ENCODE measurements at regions not wholly inside any gene's neighbourhood (a gene's known extent, or its start where the extent isn't known, plus 50 kb on each side); places are given as distances from the start of the nearest gene placed in this dataset.

DNA sequence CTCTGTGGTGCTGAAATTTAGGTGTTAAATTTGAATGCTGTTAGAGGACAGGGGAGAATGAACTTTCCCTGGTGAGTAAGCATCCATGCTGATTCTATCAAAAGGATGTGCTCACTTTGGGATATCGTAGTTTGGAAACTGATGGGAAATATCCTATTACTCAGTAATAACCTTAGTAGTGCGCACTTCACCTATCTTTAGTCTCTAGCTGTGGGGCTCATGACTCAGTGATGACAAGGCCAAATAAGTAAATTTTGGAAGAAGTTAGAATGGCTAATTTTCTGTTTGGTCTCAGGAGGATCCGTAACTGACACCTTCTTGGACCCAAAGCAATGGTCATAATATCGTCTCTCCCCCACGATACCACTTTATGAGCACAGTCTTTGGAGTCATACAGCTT lies 448.4 kb downstream of the PSAT1 start:
- Histone ChIP-seq H3K4me3 (ENCODE audit: extremely low read depth in 1 of 4, insufficient read depth in 2 of 4, low read depth in 3 of 4, low read length in 4 of 4) (no peak overlapping the region), H4K91ac (replicated peaks; ENCODE audit: insufficient read length, low read length) (no peak overlapping the region), H3K79me1 (ENCODE audit: low read depth, low read length) (no peaks in the 10 kb centered on the region), H4K5ac (ENCODE audit: insufficient read length, low read depth, low read length) (no peak overlapping the region), H2BK120ac (replicated peaks; ENCODE audit: low read depth, low read length) (no peak overlapping the region), H3K27ac (ENCODE audit: low read depth, low read length) (no peak overlapping the region), H3K9me3 (ENCODE audit: insufficient read depth in 2 of 2, low read depth in 1 of 2, low read length in 1 of 2) (no peaks in the 10 kb centered on the region), H3K4me2 (ENCODE audit: insufficient read depth in 1 of 2, low read depth in 2 of 2, low read length in 2 of 2) (no peak overlapping the region), H3K56ac (replicated peaks; ENCODE audit: insufficient read length, low read depth, low read length) (no peak overlapping the region), H3K79me2 (ENCODE audit: control insufficient read depth in 1 of 2, insufficient read depth in 2 of 2, low read length in 2 of 2) (no peaks in the 10 kb centered on the region), H2BK12ac (ENCODE audit: low read depth, low read length) (no peak overlapping the region), H2BK5ac (ENCODE audit: low read depth, low read length) (no peak overlapping the region), H4K20me1 (replicated peaks in 1 of 2; ENCODE audit: control insufficient read depth in 1 of 2, insufficient read depth in 2 of 2, low read length in 2 of 2) (no peaks in the 10 kb centered on the region), H4K8ac (ENCODE audit: extremely low read depth, insufficient read depth, low read length) (no peak overlapping the region), H2AK5ac (ENCODE audit: low read depth, low read length) (no peak overlapping the region), H3K4me1 (replicated peaks in 1 of 4; ENCODE audit: control insufficient read depth in 3 of 4, insufficient read depth in 4 of 4, low read length in 3 of 4) (no peaks in the 10 kb centered on the region), H3K14ac (ENCODE audit: insufficient read length) (no peak overlapping the region), H3K27me3 (replicated peaks in 1 of 4; ENCODE audit: control insufficient read depth in 3 of 4, extremely low read depth in 1 of 4, insufficient read depth in 3 of 4, low read length in 3 of 4) (no peaks in the 10 kb centered on the region), H3K9ac (replicated peaks in 1 of 4; ENCODE audit: extremely low read depth in 1 of 4, low read depth in 3 of 4, low read length in 3 of 4) (no peak overlapping the region), H2BK20ac (ENCODE audit: low read length) (no peak overlapping the region), H3K23me2 (ENCODE audit: low read depth, low read length) (no peaks in the 10 kb centered on the region), H3K23ac (ENCODE audit: insufficient read length) (no peak overlapping the region), H3K4ac (replicated peaks; ENCODE audit: insufficient read length, low read depth, low read length) (no peak overlapping the region), H2BK15ac (ENCODE audit: low read length) (no peak overlapping the region), H2AFZ (ENCODE audit: low read length) (no peak overlapping the region), H3K36me3 (ENCODE audit: control insufficient read depth in 2 of 4, insufficient read depth in 4 of 4, low read length in 3 of 4) (no peaks in the 10 kb centered on the region), H3K18ac (ENCODE audit: extremely low read depth, low read length) (no peak overlapping the region)
- TF ChIP-seq CHD2 (IDR thresholded peaks at IDR 0.05; ENCODE audit: low read length) (no peak), KDM1A (IDR thresholded peaks at IDR 0.05; ENCODE audit: borderline replicate concordance, low read length) (no peak), TEAD4 (IDR thresholded peaks at IDR 0.05; ENCODE audit: low read depth, low read length) (no peak), BCL11A (IDR thresholded peaks at IDR 0.05; ENCODE audit: low read depth in 2 of 2, low read length in 2 of 2) (no peak)
- DNase-seq (ENCODE audit: low read depth in 1 of 2, low spot score in 2 of 2): no peak
- CTCF ChIA-PET (ENCODE audit: partially characterized antibody): no interaction called here
- no peak for FAIRE-seq
- 93% methylated on average over 5 of the region's 5 CpGs; no CpG with 5 or more reads in 1 of the 2 experiments for WGBS, 2 experiments (ENCODE audit: extremely low coverage in 1 of 2, insufficient coverage in 1 of 2, insufficient read length in 1 of 2, insufficient replicate concordance in 2 of 2, low coverage in 1 of 2, low lambda C conversion rate in 2 of 2, missing lambda C conversion rate in 1 of 2)
- POLR2A ChIA-PET (ENCODE audit: partially characterized antibody): no interaction called here
